ENCODE measurements at regions not wholly inside any gene's neighbourhood (a gene's known extent, or its start where the extent isn't known, plus 50 kb on each side); places are given as distances from the start of the nearest gene placed in this dataset.

- TF ChIP-seq CTCF (IDR thresholded peaks at IDR 0.05) (no peak), POLR2AphosphoS5 (IDR thresholded peaks at IDR 0.05) (no peak), POLR2A (IDR thresholded peaks at IDR 0.05) (no peak), EP300 (IDR thresholded peaks at IDR 0.05) (no peak)
Measured at GRCh38 chr15:29624271-29624670, 198.0 kb downstream of the TJP1 start.

All from sigmoid colon (tissue), 4 donors.